22Rv1 (cell line): ENCODE measurements at regions not wholly inside any gene's neighbourhood (a gene's known extent, or its start where the extent isn't known, plus 50 kb on each side); places are given as distances from the start of the nearest gene placed in this dataset.

ENCODE experiments used
- H3K27ac ChIP-seq: fragments of 450-650 bp; 2 replicates; pipeline ENCODE4 v1.5.1; 2017
- CTCF ChIP-seq: fragments of 450-650 bp; IDR thresholded peaks from 2 replicates; pipeline ENCODE4 v1.5.1; 2017; ENCODE audit warnings: mild to moderate bottlenecking
- ZFX ChIP-seq: fragments of 450-650 bp; IDR thresholded peaks from 2 replicates; pipeline ENCODE4 v1.6.1; 2017; ENCODE audit warnings: antibody characterized with exemption, borderline replicate concordance

- H3K27ac ChIP-seq, result no peak overlapping the region
- TF ChIP-seq CTCF, result no peak
- no peak for TF ChIP-seq ZFX
Observed at GRCh38 chr16:9425236-9425635, 333.8 kb downstream of the HAPSTR1 start.

GRCh38 chr16:9428355-9429005 is 337.0 kb downstream of the HAPSTR1 start:
- TF ChIP-seq ZFX (no peak), CTCF (no peak)
- no peak overlapping the region for H3K27ac ChIP-seq

- TF ChIP-seq CTCF, result no peak
- no peak for TF ChIP-seq ZFX
- H3K27ac ChIP-seq, result no peak overlapping the region
Observed at GRCh38 chr16:9429646-9430330, 338.3 kb downstream of the HAPSTR1 start.

GRCh38 chr16:9434659-9435058 is 343.2 kb downstream of the HAPSTR1 start:
- no peak for TF ChIP-seq ZFX
- TF ChIP-seq CTCF, result no peak

GRCh38 chr16:9436175-9436574 is 344.7 kb downstream of the HAPSTR1 start:
- H3K27ac ChIP-seq, result no peak overlapping the region
- TF ChIP-seq ZFX (no peak), CTCF (no peak)

More at GRCh38 chr16:9434659-9435058, 343.2 kb downstream of the HAPSTR1 start:
- no peak overlapping the region for H3K27ac ChIP-seq

GRCh38 chr16:9437115-9437514 is 345.7 kb downstream of the HAPSTR1 start:
- no peak for TF ChIP-seq ZFX
- TF ChIP-seq CTCF, result no peak
- no peak overlapping the region for H3K27ac ChIP-seq

GRCh38 chr16:9438991-9439390 is 347.5 kb downstream of the HAPSTR1 start:
- no peak overlapping the region for H3K27ac ChIP-seq
- TF ChIP-seq CTCF (no peak), ZFX (no peak)
